Tibial artery (tissue), 4 donors: ENCODE measurements at regions not wholly inside any gene's neighbourhood (a gene's known extent, or its start where the extent isn't known, plus 50 kb on each side); places are given as distances from the start of the nearest gene placed in this dataset.

Source experiments
- DNase-seq, 2 donors: peaks; one replicate each; pipeline ENCODE4 v3.0.0-alpha.2; 2019
- H3K27ac ChIP-seq, 2 donors: fragments of 200-600 bp; sonication (generic) in 1 of 2; 1 replicate in 1 of 2; 2 replicates in 1 of 2; pipeline ENCODE4 v1.5.1; 2018 to 2019; ENCODE audit warnings: mild to moderate bottlenecking in 1 of 2
- H3K27me3 ChIP-seq, 2 donors: fragments of 200-600 bp; sonication (generic) in 1 of 2; one replicate each; pipeline versions ENCODE4 v1.5.1 to v1.6.0; 2016 to 2019
- H3K36me3 ChIP-seq, 3 donors: fragments of 200-600 bp; sonication (generic) in 2 of 3; one replicate each; pipeline ENCODE4 v1.5.1; 2016 to 2019; ENCODE audit warnings: mild to moderate bottlenecking in 2 of 3
- H3K4me1 ChIP-seq, 4 donors: fragments of 200-600 bp; sonication (generic) in 2 of 4; 1 replicate in 3 of 4; 2 replicates in 1 of 4; pipeline ENCODE4 v1.5.1; 2016 to 2019
- H3K4me3 ChIP-seq, 2 donors: fragments of 200-600 bp; sonication (generic) in 1 of 2; 1 replicate in 1 of 2; 2 replicates in 1 of 2; pipeline ENCODE4 v1.5.1; 2018 to 2019; ENCODE audit warnings: mild to moderate bottlenecking in 2 of 2
- H3K9me3 ChIP-seq, 3 donors: fragments of 200-600 bp; sonication (generic) in 1 of 3; one replicate each; pipeline ENCODE4 v1.5.1; 2016 to 2019
- intact Hi-C: fragments of 100-400 bp; cut with DNase I; formaldehyde crosslinking; loops from one replicate; pipeline ENCODE4 v1.15.0; 2023; ENCODE audit warnings: low total_unique reads
- TF ChIP-seq, protein P1 (sequence below), 2 experiments: fragments of 200-600 bp in 1 of 2; fragments of 450-650 bp in 1 of 2; IDR thresholded peaks; one replicate each; pipeline ENCODE4 v1.5.1; 2017 to 2019; ENCODE audit warnings: antibody characterized with exemption in 2 of 2, mild to moderate bottlenecking in 1 of 2, moderate library complexity in 1 of 2

GRCh38 chr20:50417484-50418235 lies 92.5 kb upstream of the PTPN1 start:
- DNase-seq: no peak
- TF ChIP-seq, protein P1, sequence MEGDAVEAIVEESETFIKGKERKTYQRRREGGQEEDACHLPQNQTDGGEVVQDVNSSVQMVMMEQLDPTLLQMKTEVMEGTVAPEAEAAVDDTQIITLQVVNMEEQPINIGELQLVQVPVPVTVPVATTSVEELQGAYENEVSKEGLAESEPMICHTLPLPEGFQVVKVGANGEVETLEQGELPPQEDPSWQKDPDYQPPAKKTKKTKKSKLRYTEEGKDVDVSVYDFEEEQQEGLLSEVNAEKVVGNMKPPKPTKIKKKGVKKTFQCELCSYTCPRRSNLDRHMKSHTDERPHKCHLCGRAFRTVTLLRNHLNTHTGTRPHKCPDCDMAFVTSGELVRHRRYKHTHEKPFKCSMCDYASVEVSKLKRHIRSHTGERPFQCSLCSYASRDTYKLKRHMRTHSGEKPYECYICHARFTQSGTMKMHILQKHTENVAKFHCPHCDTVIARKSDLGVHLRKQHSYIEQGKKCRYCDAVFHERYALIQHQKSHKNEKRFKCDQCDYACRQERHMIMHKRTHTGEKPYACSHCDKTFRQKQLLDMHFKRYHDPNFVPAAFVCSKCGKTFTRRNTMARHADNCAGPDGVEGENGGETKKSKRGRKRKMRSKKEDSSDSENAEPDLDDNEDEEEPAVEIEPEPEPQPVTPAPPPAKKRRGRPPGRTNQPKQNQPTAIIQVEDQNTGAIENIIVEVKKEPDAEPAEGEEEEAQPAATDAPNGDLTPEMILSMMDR (IDR thresholded peaks at IDR 0.05): no peak
- Histone ChIP-seq H3K27me3 (no peaks in the 10 kb centered on the region), H3K4me3 (no peak overlapping the region), H3K36me3 (no peaks in the 10 kb centered on the region), H3K9me3 (no peaks in the 10 kb centered on the region), H3K27ac (peak overlapping the region; percentile 97 to 98), H3K4me1 (peaks cover 24 to 46% (median 32%) of the 10 kb centered on the region in 4 donors)
- intact Hi-C loops: no loop called here

- intact Hi-C loops: no loop called here
- Histone ChIP-seq H3K27ac (peak overlapping the region; percentile 97 to 98), H3K36me3 (no peaks in the 10 kb centered on the region), H3K27me3 (no peaks in the 10 kb centered on the region), H3K4me3 (no peak overlapping the region), H3K9me3 (no peaks in the 10 kb centered on the region), H3K4me1 (peaks cover 24 to 51% (median 43%) of the 10 kb centered on the region in 4 donors)
- TF ChIP-seq, protein P1 (IDR thresholded peaks at IDR 0.05): no peak
- DNase-seq: peak in 1 of 2 donors; percentile 72
These were observed 91.1 kb upstream of the PTPN1 start for GRCh38 chr20:50418890-50419642.

DNA sequence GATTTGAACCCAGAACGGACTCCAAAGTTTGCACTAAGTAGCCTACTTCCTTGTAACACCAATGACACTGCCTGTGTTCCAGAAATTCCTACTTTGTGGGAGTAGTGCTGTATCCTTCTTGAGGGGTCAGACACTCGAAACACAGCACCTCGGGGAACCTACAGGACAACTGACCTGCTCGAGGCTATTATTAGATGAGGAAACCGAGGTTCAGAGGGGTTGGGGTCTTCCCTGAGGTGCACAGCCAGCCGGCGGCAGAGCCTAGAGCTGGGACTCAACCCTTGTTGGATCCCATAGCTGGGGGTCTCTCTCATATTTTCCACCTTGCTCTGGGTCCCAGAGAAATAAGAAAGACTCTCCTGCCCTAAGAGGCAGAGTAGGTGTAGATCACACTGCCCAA lies 89.8 kb upstream of the PTPN1 start:
- H3K27ac ChIP-seq: peak overlapping the region; percentile 13 to 97
- no peaks in the 10 kb centered on the region for H3K9me3 ChIP-seq
- intact Hi-C loops: no loop called here
- H3K4me3 ChIP-seq: no peak overlapping the region
- H3K4me1 ChIP-seq: peaks cover 18 to 43% (median 34%) of the 10 kb centered on the region in 4 donors
- H3K27me3 ChIP-seq: no peaks in the 10 kb centered on the region
- H3K36me3 ChIP-seq: no peaks in the 10 kb centered on the region
- TF ChIP-seq, protein P1 (IDR thresholded peaks at IDR 0.05): no peak
- no peak for DNase-seq

DNA sequence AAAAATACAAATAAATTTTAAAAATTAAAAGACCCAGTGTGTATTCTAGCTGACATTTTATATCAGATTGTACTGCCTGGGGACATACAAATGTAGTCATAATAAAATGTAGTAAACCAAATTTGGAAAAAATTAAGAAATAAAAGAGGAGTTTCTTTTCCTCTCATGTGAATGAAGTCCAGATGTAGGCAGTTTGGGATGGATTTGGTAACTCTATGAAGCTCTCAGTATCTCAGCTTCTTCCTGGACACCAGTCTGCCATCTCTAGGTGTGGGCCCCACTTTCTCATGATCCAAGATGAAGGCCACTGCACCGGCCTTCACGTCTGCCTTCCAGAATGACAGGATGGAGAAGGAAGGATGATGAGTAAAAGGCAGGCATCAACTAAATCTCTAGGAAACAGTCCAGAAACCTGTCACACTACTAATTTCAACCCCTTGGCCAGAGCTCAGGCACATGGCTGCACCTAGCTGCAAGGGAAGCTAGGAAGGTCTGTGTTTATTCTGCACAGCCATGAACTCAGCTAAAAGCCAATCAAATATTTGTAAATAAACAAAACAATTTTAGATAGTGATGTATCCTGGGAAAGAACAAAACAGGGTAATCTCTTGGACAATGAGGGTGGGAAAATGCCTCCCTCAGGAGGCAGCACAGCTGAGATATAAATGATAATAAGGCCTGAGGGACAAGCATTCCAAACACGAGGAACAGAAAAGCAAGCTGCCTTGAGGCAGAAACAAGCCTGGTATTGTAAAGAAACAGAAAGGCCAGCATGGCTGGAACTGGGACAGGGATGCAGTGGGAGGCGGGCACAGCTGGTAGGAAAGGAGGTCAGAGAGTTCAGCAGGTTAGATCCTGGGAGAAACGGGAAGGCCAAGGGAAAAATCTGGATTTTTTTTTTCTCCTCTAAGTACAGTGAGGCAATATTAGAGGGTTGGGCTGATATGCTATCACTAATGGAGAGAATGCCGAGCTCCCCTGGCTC lies 88.5 kb upstream of the PTPN1 start:
- Histone ChIP-seq H3K4me1 (peaks cover 7 to 32% (median 25%) of the 10 kb centered on the region in 4 donors), H3K4me3 (no peak overlapping the region), H3K9me3 (no peaks in the 10 kb centered on the region), H3K27ac (peak overlapping the region; percentile 71 to 80), H3K36me3 (no peaks in the 10 kb centered on the region), H3K27me3 (no peaks in the 10 kb centered on the region)
- no peak for DNase-seq
- intact Hi-C loops: no loop called here
- TF ChIP-seq, protein P1 (IDR thresholded peaks at IDR 0.05): no peak

- DNase-seq: no peak
- Histone ChIP-seq H3K9me3 (no peaks in the 10 kb centered on the region), H3K36me3 (no peaks in the 10 kb centered on the region), H3K4me1 (peaks cover 0 to 38% (median 32%) of the 10 kb centered on the region in 4 donors), H3K27ac (peak overlapping the region; percentile 71 to 80), H3K4me3 (no peak overlapping the region), H3K27me3 (no peaks in the 10 kb centered on the region)
- TF ChIP-seq, protein P1 (IDR thresholded peaks at IDR 0.05): no peak
- intact Hi-C loops: no loop called here
These were observed 86.4 kb upstream of the PTPN1 start for GRCh38 chr20:50423758-50424157.
